ENCODE measurements at regions not wholly inside any gene's neighbourhood (a gene's known extent, or its start where the extent isn't known, plus 50 kb on each side); places are given as distances from the start of the nearest gene placed in this dataset.

DNA sequence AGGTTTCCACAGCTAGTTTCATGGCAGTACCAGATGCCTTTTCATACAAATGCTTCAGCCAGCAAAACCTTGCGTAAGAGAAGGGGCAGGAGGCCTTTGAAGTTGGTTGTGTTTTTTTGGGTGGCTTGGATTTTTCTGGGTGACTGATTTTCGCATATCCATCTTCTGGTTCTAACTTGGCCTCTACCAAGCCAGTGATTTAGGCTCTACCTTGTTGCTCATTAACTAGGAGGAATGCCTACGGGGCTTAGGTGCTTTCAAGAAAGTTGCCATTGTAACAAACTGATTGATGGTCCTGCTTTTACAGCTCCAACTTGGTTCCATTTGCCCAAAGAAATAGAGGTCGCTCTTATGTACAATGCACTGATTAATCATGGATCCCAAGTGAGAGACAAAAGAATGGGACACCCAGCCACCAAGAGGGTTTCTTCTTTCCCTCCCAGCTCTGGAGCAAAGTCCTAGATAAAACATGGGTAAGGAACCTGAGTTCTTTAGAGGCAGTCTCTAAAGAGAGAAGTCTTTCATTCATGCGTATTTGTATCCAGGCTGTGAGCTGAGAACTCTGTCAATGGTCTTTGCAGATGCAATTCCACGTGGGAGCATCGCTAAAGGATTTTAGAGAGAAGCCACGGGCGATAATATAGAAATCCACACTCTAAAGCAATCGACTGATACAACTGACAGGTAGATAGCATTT is 92.1 kb upstream of the FGFR2 start:
- no peak overlapping the region for H2AFZ ChIP-seq (replicated peaks; ENCODE audit: low read length, poor library complexity)
- H3K4me2 ChIP-seq (ENCODE audit: low read depth, low read length) = no peak overlapping the region
- no peaks in the 10 kb centered on the region for H3K9me1 ChIP-seq (ENCODE audit: insufficient read depth, low read length)
- POLR2A ChIA-PET (ENCODE audit: unreplicated experiment) = no interaction called here
- no peak overlapping the region for H4K5ac ChIP-seq (ENCODE audit: low read depth, low read length)
- no peak for ATAC-seq (ENCODE audit: low read depth)
- no peak overlapping the region for H3K4ac ChIP-seq (ENCODE audit: low read depth, low read length)
- no peak overlapping the region for H3K14ac ChIP-seq (replicated peaks; ENCODE audit: low read depth, low read length)
- no peak overlapping the region for H3K9ac ChIP-seq (ENCODE audit: low read depth, low read length)
- no peak overlapping the region for H3K23ac ChIP-seq (ENCODE audit: low read depth, low read length)
- no peak overlapping the region for H3K4me3 ChIP-seq (ENCODE audit: insufficient read depth, low read depth, low read length)
- CTCF ChIA-PET = no interaction called here
- in situ Hi-C loops (cut with MboI; ENCODE audit: low sequenced_read_pairs) (no loop called here), dilution Hi-C loops (cut with HindIII; ENCODE audit: low sequenced_read_pairs, unreplicated experiment) (no loop called here), intact Hi-C loops (cut with micrococcal nuclease) (no loop called here)
- H2BK15ac ChIP-seq (ENCODE audit: low read depth, low read length) = no peak overlapping the region
- no peak overlapping the region for H3K27ac ChIP-seq (ENCODE audit: insufficient read depth, low read length)
- no peak overlapping the region for H3K56ac ChIP-seq (ENCODE audit: extremely low read depth, insufficient read depth, low read length)
- no peaks in the 10 kb centered on the region for H3K36me3 ChIP-seq (ENCODE audit: control insufficient read depth, insufficient read depth, low read length)
- H2BK5ac ChIP-seq (ENCODE audit: low read depth, low read length, poor library complexity, severe bottlenecking) = no peak overlapping the region
- H2BK120ac ChIP-seq (ENCODE audit: low read depth, low read length) = no peak overlapping the region
- TF ChIP-seq, protein P1, sequence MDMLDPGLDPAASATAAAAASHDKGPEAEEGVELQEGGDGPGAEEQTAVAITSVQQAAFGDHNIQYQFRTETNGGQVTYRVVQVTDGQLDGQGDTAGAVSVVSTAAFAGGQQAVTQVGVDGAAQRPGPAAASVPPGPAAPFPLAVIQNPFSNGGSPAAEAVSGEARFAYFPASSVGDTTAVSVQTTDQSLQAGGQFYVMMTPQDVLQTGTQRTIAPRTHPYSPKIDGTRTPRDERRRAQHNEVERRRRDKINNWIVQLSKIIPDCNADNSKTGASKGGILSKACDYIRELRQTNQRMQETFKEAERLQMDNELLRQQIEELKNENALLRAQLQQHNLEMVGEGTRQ (IDR thresholded peaks at IDR 0.05; ENCODE audit: low read depth, low read length) = no peak
- no peak for TF ChIP-seq POLR2A (IDR thresholded peaks at IDR 0.05; ENCODE audit: low read depth, low read length)
- TF ChIP-seq MAFK (IDR thresholded peaks at IDR 0.05; ENCODE audit: low read depth, low read length) = no peak
- no peak for TF ChIP-seq RFX5 (IDR thresholded peaks at IDR 0.05; ENCODE audit: low read depth, low read length)
- no peak for TF ChIP-seq BHLHE40 (IDR thresholded peaks at IDR 0.05; ENCODE audit: low read depth, low read length)
- TF ChIP-seq, protein P2, sequence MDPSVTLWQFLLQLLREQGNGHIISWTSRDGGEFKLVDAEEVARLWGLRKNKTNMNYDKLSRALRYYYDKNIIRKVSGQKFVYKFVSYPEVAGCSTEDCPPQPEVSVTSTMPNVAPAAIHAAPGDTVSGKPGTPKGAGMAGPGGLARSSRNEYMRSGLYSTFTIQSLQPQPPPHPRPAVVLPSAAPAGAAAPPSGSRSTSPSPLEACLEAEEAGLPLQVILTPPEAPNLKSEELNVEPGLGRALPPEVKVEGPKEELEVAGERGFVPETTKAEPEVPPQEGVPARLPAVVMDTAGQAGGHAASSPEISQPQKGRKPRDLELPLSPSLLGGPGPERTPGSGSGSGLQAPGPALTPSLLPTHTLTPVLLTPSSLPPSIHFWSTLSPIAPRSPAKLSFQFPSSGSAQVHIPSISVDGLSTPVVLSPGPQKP (IDR thresholded peaks at IDR 0.05; ENCODE audit: borderline replicate concordance, low read depth, low read length) = no peak
- no peak for TF ChIP-seq MAZ (IDR thresholded peaks at IDR 0.05; ENCODE audit: borderline replicate concordance, low read depth, low read length)
- no peak for TF ChIP-seq CEBPB (IDR thresholded peaks at IDR 0.05; ENCODE audit: low read depth, low read length)
- TF ChIP-seq, protein P3, sequence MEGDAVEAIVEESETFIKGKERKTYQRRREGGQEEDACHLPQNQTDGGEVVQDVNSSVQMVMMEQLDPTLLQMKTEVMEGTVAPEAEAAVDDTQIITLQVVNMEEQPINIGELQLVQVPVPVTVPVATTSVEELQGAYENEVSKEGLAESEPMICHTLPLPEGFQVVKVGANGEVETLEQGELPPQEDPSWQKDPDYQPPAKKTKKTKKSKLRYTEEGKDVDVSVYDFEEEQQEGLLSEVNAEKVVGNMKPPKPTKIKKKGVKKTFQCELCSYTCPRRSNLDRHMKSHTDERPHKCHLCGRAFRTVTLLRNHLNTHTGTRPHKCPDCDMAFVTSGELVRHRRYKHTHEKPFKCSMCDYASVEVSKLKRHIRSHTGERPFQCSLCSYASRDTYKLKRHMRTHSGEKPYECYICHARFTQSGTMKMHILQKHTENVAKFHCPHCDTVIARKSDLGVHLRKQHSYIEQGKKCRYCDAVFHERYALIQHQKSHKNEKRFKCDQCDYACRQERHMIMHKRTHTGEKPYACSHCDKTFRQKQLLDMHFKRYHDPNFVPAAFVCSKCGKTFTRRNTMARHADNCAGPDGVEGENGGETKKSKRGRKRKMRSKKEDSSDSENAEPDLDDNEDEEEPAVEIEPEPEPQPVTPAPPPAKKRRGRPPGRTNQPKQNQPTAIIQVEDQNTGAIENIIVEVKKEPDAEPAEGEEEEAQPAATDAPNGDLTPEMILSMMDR (conservative IDR thresholded peaks at IDR 0.05; ENCODE audit: low read depth, low read length) = no peak
- TF ChIP-seq FOS (IDR thresholded peaks at IDR 0.05; ENCODE audit: low read depth, low read length) = no peak
- no peak for TF ChIP-seq RCOR1 (IDR thresholded peaks at IDR 0.05; ENCODE audit: insufficient replicate concordance, low read length)
- TF ChIP-seq NFE2L2 (IDR thresholded peaks at IDR 0.05; ENCODE audit: low read depth, low read length) = no peak
- no peak for TF ChIP-seq RAD21 (IDR thresholded peaks at IDR 0.05; ENCODE audit: low read length)
- DNase-seq = no peak
- no peaks in the 10 kb centered on the region for H4K20me1 ChIP-seq (ENCODE audit: insufficient read depth, low read length)
- no TSS peak for BruUV-seq (replicated peaks)
- no peak overlapping the region for H4K8ac ChIP-seq (ENCODE audit: low read depth in 2 of 2, low read length in 2 of 2)
- no peak overlapping the region for H2AK9ac ChIP-seq (replicated peaks; ENCODE audit: low read depth, low read length, poor library complexity)
- H3K18ac ChIP-seq (ENCODE audit: low read depth, low read length) = no peak overlapping the region
- no peaks in the 10 kb centered on the region for H3K4me1 ChIP-seq (ENCODE audit: control insufficient read depth, insufficient read depth, low read length)
- 0% methylated on average over 1 of the region's 10 CpGs; no CpG with 5 or more reads in 1 of the 2 experiments for WGBS, 2 experiments (ENCODE audit: extremely low coverage in 2 of 2, insufficient read length in 1 of 2)
- no peaks in the 10 kb centered on the region for H3K27me3 ChIP-seq (ENCODE audit: control insufficient read depth, insufficient read depth, low read length)
- H4K91ac ChIP-seq (ENCODE audit: insufficient read depth, low read depth, low read length) = no peak overlapping the region
- no peak overlapping the region for H2BK20ac ChIP-seq (ENCODE audit: low read depth, low read length)
- no peaks in the 10 kb centered on the region for H3K79me1 ChIP-seq (ENCODE audit: low read depth in 1 of 2, low read length in 2 of 2)
- H2AK5ac ChIP-seq (ENCODE audit: low read depth, low read length) = no peak overlapping the region
- H3K9me3 ChIP-seq (ENCODE audit: control insufficient read depth, insufficient read depth, low read length) = no peaks in the 10 kb centered on the region

Measured in IMR-90 (cell line).